A549 (cell line): ENCODE measurements at regions not wholly inside any gene's neighbourhood (a gene's known extent, or its start where the extent isn't known, plus 50 kb on each side); places are given as distances from the start of the nearest gene placed in this dataset.

Experiments
- ATAC-seq, 2 experiments: fragments of 200-7000 bp in 1 of 2; fragments of >200 bp in 1 of 2; cut with Nextera tagmentation in 1 of 2; cut with Tn5 transposase in 1 of 2; 3 replicates each; pipeline versions ENCODE4 v1.8.0 to v1.9.1; 2018 to 2020; ENCODE audit warnings: mild to moderate bottlenecking in 1 of 2, moderate library complexity in 1 of 2
- CTCF ChIA-PET: fragments of 300-600 bp; sonication (Branson Sonifier 250); formaldehyde crosslinking; extraction: SDS; loops from one replicate; lab custom pipeline; 2021; ENCODE audit warnings: antibody characterized with exemption, inconsistent platforms; lab: Yijun Ruan, JAX
- POLR2A ChIA-PET: fragments of 350-600 bp; formaldehyde crosslinking; extraction: SDS; loops from one replicate; lab custom pipeline; 2021; ENCODE audit warnings: antibody characterized with exemption, inconsistent platforms; lab: Yijun Ruan, JAX
- DNase-seq, 2 experiments: peaks; one replicate each; pipeline versions ENCODE4 v3.0.0 to v3.0.0-alpha.2; 2011 to 2016; ENCODE audit warnings: low read depth in 1 of 2, low spot score in 1 of 2
- FAIRE-seq: peaks from 2 replicates; lab custom pipeline; 2011; peaks lifted over from hg19 to GRCh38; lab: Jason Lieb, UNC
- H3K27ac ChIP-seq, 2 experiments: fragments of >200 bp; sonication (Bioruptor Twin); formaldehyde crosslinking; 3 replicates each; pipeline ENCODE4 v1.5.1; 2016 to 2017
- H3K4me1 ChIP-seq: fragments of >200 bp; sonication (Bioruptor Twin); formaldehyde crosslinking; 3 replicates; pipeline ENCODE4 v1.6.1; 2016
- H3K4me2 ChIP-seq: fragments of >200 bp; sonication (Bioruptor Twin); formaldehyde crosslinking; 3 replicates; pipeline ENCODE4 v1.6.1; 2016
- H3K4me3 ChIP-seq: fragments of >200 bp; sonication (Bioruptor Twin); formaldehyde crosslinking; 3 replicates; pipeline ENCODE4 v1.5.1; 2016
- H3K9me3 ChIP-seq: fragments of >200 bp; sonication (Bioruptor Twin); formaldehyde crosslinking; 3 replicates; pipeline ENCODE4 v1.6.1; 2016
- ATOH8 ChIP-seq: fragments of 250-450 bp; sonication (Bioruptor Pico); IDR thresholded peaks from 2 replicates; pipeline ENCODE4 v1.5.0; 2020; ENCODE audit warnings: low read depth, mild to moderate bottlenecking, moderate library complexity
- BCL3 ChIP-seq: fragments of >200 bp; sonication (Bioruptor Twin); formaldehyde crosslinking; IDR thresholded peaks from 3 replicates; pipeline ENCODE4 v1.6.1; 2016
- CEBPB ChIP-seq, 2 experiments: fragments of >200 bp in 1 of 2; sonication (Bioruptor Twin) in 1 of 2; formaldehyde crosslinking in 1 of 2; IDR thresholded peaks; 2 replicates each; pipeline ENCODE4 v1.6.1; 2012 to 2016
- CHD2 ChIP-seq: fragments of 150-350 bp; IDR thresholded peaks from 2 replicates; pipeline ENCODE4 v1.6.1; 2014; ENCODE audit warnings: low read length; ENCODE audit not compliant: partially characterized antibody
- EP300 ChIP-seq, 2 experiments: fragments of >200 bp; sonication (Bioruptor Twin); formaldehyde crosslinking; IDR thresholded peaks; 2 replicates in 1 of 2; 3 replicates in 1 of 2; pipeline ENCODE4 v1.6.1; 2016 to 2017
- ESRRA ChIP-seq: fragments of 150-350 bp; IDR thresholded peaks from 2 replicates; pipeline ENCODE4 v1.6.1; 2014; ENCODE audit warnings: mild to moderate bottlenecking, low read length, borderline replicate concordance
- FOSB ChIP-seq: fragments of 250-450 bp; sonication (Bioruptor Pico); IDR thresholded peaks from 2 replicates; pipeline ENCODE4 v1.5.0; 2020; ENCODE audit warnings: mild to moderate bottlenecking, moderate library complexity
- FOSL2 ChIP-seq, 2 experiments: fragments of 450-650 bp in 1 of 2; fragments of >200 bp in 1 of 2; sonication (Bioruptor Twin) in 1 of 2; formaldehyde crosslinking; IDR thresholded peaks; 2 replicates each; pipeline versions ENCODE4 v1.5.0 to v1.6.1; 2016 to 2020; ENCODE audit warnings: mild to moderate bottlenecking in 1 of 2, moderate library complexity in 1 of 2
- FOXS1 ChIP-seq: fragments of 250-450 bp; sonication (Bioruptor Pico); IDR thresholded peaks from 2 replicates; pipeline ENCODE4 v1.5.0; 2020; ENCODE audit warnings: mild to moderate bottlenecking, moderate library complexity
- GATA3 ChIP-seq: IDR thresholded peaks from 2 replicates; pipeline ENCODE4 v1.6.1; 2012; ENCODE audit warnings: borderline replicate concordance
- HES2 ChIP-seq: fragments of >200 bp; sonication (Bioruptor Twin); formaldehyde crosslinking; IDR thresholded peaks from 2 replicates; pipeline ENCODE4 v1.6.1; 2016
- HOXB13 ChIP-seq: fragments of 250-450 bp; sonication (Bioruptor Pico); IDR thresholded peaks from 2 replicates; pipeline ENCODE4 v1.5.0; 2020; ENCODE audit warnings: low read depth, mild to moderate bottlenecking, moderate library complexity
- HOXB5 ChIP-seq: fragments of 250-450 bp; sonication (Bioruptor Pico); IDR thresholded peaks from 2 replicates; pipeline ENCODE4 v1.5.0; 2020; ENCODE audit warnings: mild to moderate bottlenecking, moderate library complexity
- JUNB ChIP-seq: fragments of >200 bp; sonication (Bioruptor Twin); formaldehyde crosslinking; IDR thresholded peaks from 2 replicates; pipeline ENCODE4 v1.6.1; 2016
- KDM1A ChIP-seq: fragments of 200-600 bp; sonication (generic); IDR thresholded peaks from 2 replicates; pipeline ENCODE4 v1.6.1; 2016; ENCODE audit warnings: low read depth, mild to moderate bottlenecking
- MAFK ChIP-seq: fragments of 450-650 bp; IDR thresholded peaks from 2 replicates; pipeline ENCODE4 v1.6.1; 2014; ENCODE audit not compliant: partially characterized antibody
- MAX ChIP-seq: IDR thresholded peaks from 2 replicates; pipeline ENCODE4 v1.6.1; 2012
- MAZ ChIP-seq: fragments of 150-350 bp; IDR thresholded peaks from 2 replicates; pipeline ENCODE4 v1.6.1; 2014; ENCODE audit warnings: antibody characterized with exemption, low read depth, low read length, borderline replicate concordance
- NPAS2 ChIP-seq: fragments of 250-450 bp; sonication (Bioruptor Pico); IDR thresholded peaks from 2 replicates; pipeline ENCODE4 v1.8.0; 2022; ENCODE audit warnings: mild to moderate bottlenecking, moderate library complexity, borderline replicate concordance
- POLR2AphosphoS2 ChIP-seq: conservative IDR thresholded peaks from 2 replicates; pipeline ENCODE4 v1.6.1; 2012; ENCODE audit warnings: low read length, improper control_type of control experiment, inconsistent platforms
- RAD21 ChIP-seq, 2 experiments: fragments of >200 bp in 1 of 2; sonication (Bioruptor Twin) in 1 of 2; formaldehyde crosslinking in 1 of 2; IDR thresholded peaks in 1 of 2; conservative IDR thresholded peaks in 1 of 2; 2 replicates in 1 of 2; 3 replicates in 1 of 2; pipeline ENCODE4 v1.6.1; 2012 to 2018; ENCODE audit warnings: inconsistent platforms in 1 of 2
- RARB ChIP-seq: fragments of 250-450 bp; sonication (Bioruptor Pico); IDR thresholded peaks from 2 replicates; pipeline ENCODE4 v1.8.0; 2021; ENCODE audit warnings: mild to moderate bottlenecking, moderate library complexity
- RCOR1 ChIP-seq: fragments of 150-350 bp; IDR thresholded peaks from 2 replicates; pipeline ENCODE4 v1.6.1; 2014; ENCODE audit warnings: antibody characterized with exemption, low read length, low read depth
- RNF2 ChIP-seq: fragments of 200-600 bp; sonication (generic); IDR thresholded peaks from 2 replicates; pipeline ENCODE4 v1.6.1; 2016; ENCODE audit warnings: low read depth, mild to moderate bottlenecking, antibody characterized with exemption, moderate library complexity, borderline replicate concordance
- SREBF2 ChIP-seq: fragments of 450-650 bp; IDR thresholded peaks from 2 replicates; pipeline ENCODE4 v1.6.1; 2014; ENCODE audit warnings: mild to moderate bottlenecking, moderate library complexity
- TFCP2L1 ChIP-seq: fragments of 250-450 bp; sonication (Bioruptor Pico); IDR thresholded peaks from 2 replicates; pipeline ENCODE4 v1.5.0; 2021; ENCODE audit warnings: mild to moderate bottlenecking
- TP53 ChIP-seq: fragments of 250-450 bp; sonication (Bioruptor Pico); IDR thresholded peaks from 2 replicates; pipeline ENCODE4 v1.5.0; 2021; ENCODE audit warnings: mild to moderate bottlenecking, moderate library complexity
- ZC3H11A ChIP-seq: fragments of 450-650 bp; IDR thresholded peaks from 2 replicates; pipeline ENCODE4 v1.6.1; 2014; ENCODE audit warnings: antibody characterized with exemption, mild to moderate bottlenecking
- WGBS: methylation state at CpG from one replicate; pipeline ENCODE4 v1.1.6; 2017; ENCODE audit errors: missing lambda C conversion rate; 5-methylcytosine and 5-hydroxymethylcytosine counted together

- TF ChIP-seq TFCP2L1 (CRISPR knock-in tag) (no peak), MAFK (no peak), ATOH8 (CRISPR knock-in tag) (no peak), FOXS1 (no peak), RNF2 (no peak), FOSB (no peak), NPAS2 (CRISPR knock-in tag) (no peak), MAX (no peak), CHD2 (no peak), SREBF2 (no peak), MAZ (no peak), KDM1A (no peak), ESRRA (no peak), ZC3H11A (no peak), TP53 (CRISPR knock-in tag) (no peak), HOXB13 (CRISPR knock-in tag) (no peak)
- ATAC-seq: no peak
- Histone ChIP-seq H3K27ac (no peak overlapping the region), H3K4me2 (no peak overlapping the region), H3K4me1 (peaks cover 30% of the 10 kb centered on the region), H3K9me3 (no peaks in the 10 kb centered on the region), H3K4me3 (no peak overlapping the region)
- 94% methylated on average over 2 of the region's 2 CpGs for WGBS
- FAIRE-seq: no peak
- CTCF ChIA-PET: interaction anchor here (0.8 to 1.3 kb wide), 3 partner anchors 8 to 55 kb away, joined by 3 to 4 read pairs (median 3); no protein-coding TSS in a partner anchor
- no peak for DNase-seq
- POLR2A ChIA-PET: no interaction called here
Measured at GRCh38 chr3:102170545-102170944, 264.3 kb upstream of the ZPLD1 start.

- no peaks in the 10 kb centered on the region for H3K9me3 ChIP-seq
- peak; percentile 81 to 87; a peak in 5 of 6 replicates for ATAC-seq
- H3K4me3 ChIP-seq: no peak overlapping the region
- ChIA-PET CTCF (interaction anchor here (1.2 kb wide), 1 partner anchor 55 kb away, joined by 5 read pairs; no protein-coding TSS in a partner anchor), POLR2A (interaction anchor here (0.7 kb wide), 1 partner anchor 325 kb away, joined by 4 read pairs; the partner anchor contains the start of gene NFKBIZ)
- DNase-seq: peak in 1 of 2 experiments; percentile 73
- WGBS: 0% methylated on average over 3 of the region's 3 CpGs
- peaks cover 45% of the 10 kb centered on the region for H3K4me1 ChIP-seq
- H3K4me2 ChIP-seq: peak overlapping the region; percentile 68
- TF ChIP-seq EP300 (IDR thresholded peaks at IDR 0.05) (peak; percentile 42 to 44; a peak in 2 of 5 replicates), ZC3H11A (no peak), RCOR1 (no peak), MAX (0 out of 2 replicates have a peak, but pooled peaks have one; percentile 30), RAD21 (conservative IDR thresholded peaks at IDR 0.05 in 1 of 2, IDR thresholded peaks at IDR 0.05 in 1 of 2) (0 out of 5 replicates have a peak, but pooled peaks of 1 of the 2 experiments have one; percentile 16), CHD2 (no peak), POLR2AphosphoS2 (no peak), JUNB (peak; percentile 47; the same call in 1 of the 2 replicates), BCL3 (0 out of 3 replicates have a peak, but pooled peaks have one; percentile 61), CEBPB (IDR thresholded peaks at IDR 0.05) (peak in 1 of 2 experiments; percentile 50; a peak in 2 of 4 replicates), RARB (CRISPR knock-in tag) (no peak), FOSL2 (IDR thresholded peaks at IDR 0.05) (peak; percentile 23; the same call in 1 of the 2 replicates), FOSL2 (CRISPR knock-in tag; IDR thresholded peaks at IDR 0.05) (peak; percentile 88), HES2 (no peak), GATA3 (peak; percentile 72), HOXB5 (CRISPR knock-in tag) (peak; percentile 74; the same call in 1 of the 2 replicates), FOXS1 (peak; percentile 56; the same call in 1 of the 2 replicates)
- TF ChIP-seq, all 56 proteins: peak for 10
- peak overlapping the region; percentile 23 to 45; a peak in 3 of 6 replicates for H3K27ac ChIP-seq
- FAIRE-seq: peak; percentile 79
Measured at GRCh38 chr3:102174312-102174712, 260.5 kb upstream of the ZPLD1 start.
